BLaER1 (cell line): ENCODE measurements at regions not wholly inside any gene's neighbourhood (a gene's known extent, or its start where the extent isn't known, plus 50 kb on each side); places are given as distances from the start of the nearest gene placed in this dataset.
"Not testable (repeated sequence)": the region's sequence is repeated elsewhere in the genome, so short reads cannot be mapped to it uniquely, and the experiment has no call there.

ENCODE experiments used
- H3K27ac ChIP-seq: shearing (Covaris generic); formaldehyde crosslinking; 2 replicates; pipeline ENCODE4 v1.8.1; 2022
- H3K27me3 ChIP-seq: shearing (Covaris generic); formaldehyde crosslinking; 2 replicates; pipeline ENCODE4 v1.8.1; 2022
- H3K36me3 ChIP-seq: shearing (Covaris generic); formaldehyde crosslinking; 2 replicates; pipeline ENCODE4 v1.8.1; 2022
- H3K4me1 ChIP-seq: shearing (Covaris generic); formaldehyde crosslinking; 2 replicates; pipeline ENCODE4 v1.8.1; 2022
- H3K4me2 ChIP-seq: shearing (Covaris generic); formaldehyde crosslinking; 2 replicates; pipeline ENCODE4 v1.8.1; 2022
- H3K4me3 ChIP-seq: shearing (Covaris generic); formaldehyde crosslinking; 2 replicates; pipeline ENCODE4 v1.8.1; 2022
- H3K9ac ChIP-seq: shearing (Covaris generic); formaldehyde crosslinking; 2 replicates; pipeline ENCODE4 v1.8.1; 2022
- H3K9me3 ChIP-seq: shearing (Covaris generic); formaldehyde crosslinking; 2 replicates; pipeline ENCODE4 v1.8.1; 2022
- H4K20me1 ChIP-seq: shearing (Covaris generic); formaldehyde crosslinking; 2 replicates; pipeline ENCODE4 v1.8.1; 2022
- Cebpa-rat ChIP-seq: shearing (Covaris generic); IDR thresholded peaks from 2 replicates; pipeline ENCODE4 v1.8.1; 2022

- Histone ChIP-seq H3K36me3 (no peaks in the 10 kb centered on the region), H3K4me1 (no peaks in the 10 kb centered on the region), H3K9me3 (no peaks in the 10 kb centered on the region), H3K27ac (no peak overlapping the region), H3K4me3 (no peak overlapping the region), H4K20me1 (no peaks in the 10 kb centered on the region), H3K9ac (no peak overlapping the region), H3K27me3 (no peaks in the 10 kb centered on the region), H3K4me2 (no peak overlapping the region)
- no peak for TF ChIP-seq Cebpa-rat
These were observed 1513.6 kb upstream of the SEL1L start for GRCh38 chr14:83047059-83047830.

- TF ChIP-seq Cebpa-rat: no peak
- Histone ChIP-seq H3K27ac (no peak overlapping the region), H3K36me3 (no peaks in the 10 kb centered on the region), H3K4me2 (no peak overlapping the region), H4K20me1 (no peaks in the 10 kb centered on the region), H3K27me3 (no peaks in the 10 kb centered on the region), H3K4me1 (no peaks in the 10 kb centered on the region), H3K4me3 (no peak overlapping the region), H3K9ac (no peak overlapping the region), H3K9me3 (no peaks in the 10 kb centered on the region)
These were observed 1519.5 kb upstream of the SEL1L start for GRCh38 chr14:83053022-83053710.

- Histone ChIP-seq H3K36me3 (no peaks in the 10 kb centered on the region), H4K20me1 (no peaks in the 10 kb centered on the region), H3K27me3 (no peaks in the 10 kb centered on the region), H3K27ac (no peak overlapping the region), H3K4me2 (no peak overlapping the region), H3K4me1 (no peaks in the 10 kb centered on the region), H3K9me3 (no peaks in the 10 kb centered on the region), H3K4me3 (no peak overlapping the region), H3K9ac (no peak overlapping the region)
- TF ChIP-seq Cebpa-rat: no peak
These were observed 1524.4 kb upstream of the SEL1L start for GRCh38 chr14:83058068-83058467.

- Histone ChIP-seq H3K27ac (no peak overlapping the region), H3K4me2 (no peak overlapping the region), H4K20me1 (no peaks in the 10 kb centered on the region), H3K36me3 (no peaks in the 10 kb centered on the region), H3K27me3 (no peaks in the 10 kb centered on the region), H3K4me1 (no peaks in the 10 kb centered on the region), H3K4me3 (no peak overlapping the region), H3K9me3 (no peaks in the 10 kb centered on the region), H3K9ac (no peak overlapping the region)
- no peak for TF ChIP-seq Cebpa-rat
These were observed 1538.3 kb upstream of the SEL1L start for GRCh38 chr14:83071888-83072501.

GRCh38 chr14:83085136-83085535 is 1551.5 kb upstream of the SEL1L start:
- Histone ChIP-seq H3K4me3 (no peak overlapping the region), H3K36me3 (no peaks in the 10 kb centered on the region), H3K27me3 (no peaks in the 10 kb centered on the region), H3K9me3 (no peaks in the 10 kb centered on the region), H3K4me2 (no peak overlapping the region), H3K9ac (no peak overlapping the region), H3K4me1 (no peaks in the 10 kb centered on the region), H3K27ac (no peak overlapping the region), H4K20me1 (no peaks in the 10 kb centered on the region)
- no peak for TF ChIP-seq Cebpa-rat

GRCh38 chr14:83085725-83086124 is 1552.1 kb upstream of the SEL1L start:
- no peaks in the 10 kb centered on the region for H3K4me1 ChIP-seq
- H3K27me3 ChIP-seq: no peaks in the 10 kb centered on the region
- no peak for TF ChIP-seq Cebpa-rat
- H3K9ac ChIP-seq: no peak overlapping the region
- H3K27ac ChIP-seq: no peak overlapping the region
- H4K20me1 ChIP-seq: no peaks in the 10 kb centered on the region
- no peaks in the 10 kb centered on the region for H3K9me3 ChIP-seq
- no peak overlapping the region for H3K4me3 ChIP-seq
- no peak overlapping the region for H3K4me2 ChIP-seq
- no peaks in the 10 kb centered on the region for H3K36me3 ChIP-seq

- H3K4me1 ChIP-seq, H3K27ac ChIP-seq, H3K9me3 ChIP-seq, H3K9ac ChIP-seq, H3K4me2 ChIP-seq, H3K36me3 ChIP-seq, H3K27me3 ChIP-seq, H3K4me3 ChIP-seq, H4K20me1 ChIP-seq: not testable (repeated sequence)
These were observed 1558.6 kb upstream of the SEL1L start for GRCh38 chr14:83091991-83092956.

GRCh38 chr14:83096092-83096491 is 1562.4 kb upstream of the SEL1L start:
- no peak overlapping the region for H3K4me2 ChIP-seq
- TF ChIP-seq Cebpa-rat: no peak
- H3K27me3 ChIP-seq: no peaks in the 10 kb centered on the region
- no peaks in the 10 kb centered on the region for H4K20me1 ChIP-seq
- H3K4me1 ChIP-seq: no peaks in the 10 kb centered on the region
- no peaks in the 10 kb centered on the region for H3K9me3 ChIP-seq
- no peak overlapping the region for H3K9ac ChIP-seq
- H3K4me3 ChIP-seq: no peak overlapping the region
- no peaks in the 10 kb centered on the region for H3K36me3 ChIP-seq
- H3K27ac ChIP-seq: no peak overlapping the region

GRCh38 chr14:83101846-83102245 is 1568.2 kb upstream of the SEL1L start:
- H4K20me1 ChIP-seq: no peaks in the 10 kb centered on the region
- no peaks in the 10 kb centered on the region for H3K27me3 ChIP-seq
- H3K4me2 ChIP-seq: no peak overlapping the region
- no peak overlapping the region for H3K4me3 ChIP-seq
- H3K9me3 ChIP-seq: no peaks in the 10 kb centered on the region
- H3K27ac ChIP-seq: no peak overlapping the region
- no peak overlapping the region for H3K9ac ChIP-seq
- no peak for TF ChIP-seq Cebpa-rat
- H3K36me3 ChIP-seq: no peaks in the 10 kb centered on the region
- no peaks in the 10 kb centered on the region for H3K4me1 ChIP-seq
